SK-N-SH (cell line): ENCODE measurements at regions not wholly inside any gene's neighbourhood (a gene's known extent, or its start where the extent isn't known, plus 50 kb on each side); places are given as distances from the start of the nearest gene placed in this dataset.

Experiments used
- CTCF ChIA-PET: fragments of 300-600, 350-600 bp; formaldehyde crosslinking; extraction: SDS; loops from one replicate; lab custom pipeline; 2021; lab: Yijun Ruan, JAX
- POLR2A ChIA-PET: fragments of 350-600 bp; sonication (Branson Sonifier 250); formaldehyde crosslinking; extraction: SDS; loops from one replicate; lab custom pipeline; 2020; ENCODE audit warnings: antibody characterized with exemption, inconsistent platforms; lab: Yijun Ruan, JAX
- DNase-seq: peaks from one replicate; pipeline ENCODE4 v3.0.0; 2012
- H2AFZ ChIP-seq: fragments of 200-600 bp; sonication (generic); 2 replicates; pipeline ENCODE4 v1.8.1; 2016; ENCODE audit warnings: antibody characterized with exemption, mild to moderate bottlenecking, low read depth
- H3F3A ChIP-seq: fragments of 200-600 bp; sonication (generic); replicated peaks from 2 replicates; pipeline ENCODE3; 2016; ENCODE audit warnings: antibody characterized with exemption, mild to moderate bottlenecking; ENCODE audit not compliant: insufficient read depth
- H3K27ac ChIP-seq, 2 experiments: fragments of 200-500 bp in 1 of 2; fragments of 200-600 bp in 1 of 2; sonication (Bioruptor generic) in 1 of 2; sonication (generic), shearing (Covaris generic) in 1 of 2; 2 replicates each; pipeline versions ENCODE4 v1.5.1 to v1.6.1; 2014 to 2016; ENCODE audit warnings: low read depth in 2 of 2, inconsistent platforms in 1 of 2, low read length in 1 of 2, mild to moderate bottlenecking in 1 of 2, mixed read lengths in 1 of 2
- H3K27me3 ChIP-seq: fragments of 200-600 bp; sonication (generic), shearing (Covaris generic); 2 replicates; pipeline ENCODE4 v1.6.1; 2016; ENCODE audit warnings: mixed run types; ENCODE audit not compliant: insufficient read depth
- H3K36me3 ChIP-seq, 2 experiments: fragments of 200-500 bp in 1 of 2; fragments of 200-600 bp in 1 of 2; sonication (Bioruptor generic) in 1 of 2; sonication (generic) in 1 of 2; replicated peaks in 1 of 2; 2 replicates each; pipeline versions ENCODE3 to v1.5.1; 2014 to 2016; ENCODE audit warnings: low read length in 1 of 2, mild to moderate bottlenecking in 1 of 2; ENCODE audit not compliant: insufficient read depth in 2 of 2, control insufficient read depth in 1 of 2
- H3K4me1 ChIP-seq, 2 experiments: fragments of 200-500 bp in 1 of 2; fragments of 200-600 bp in 1 of 2; sonication (Bioruptor generic) in 1 of 2; sonication (generic), shearing (Covaris generic) in 1 of 2; 2 replicates each; pipeline versions ENCODE4 v1.5.1 to v1.6.1; 2014 to 2016; ENCODE audit warnings: low read depth in 1 of 2, low read length in 1 of 2, mixed run types in 1 of 2; ENCODE audit not compliant: insufficient read depth in 2 of 2, control insufficient read depth in 1 of 2
- H3K4me2 ChIP-seq: fragments of 200-600 bp; sonication (generic), shearing (Covaris generic); 2 replicates; pipeline ENCODE4 v1.6.1; 2017; ENCODE audit warnings: mixed run types
- H3K4me3 ChIP-seq, 2 experiments: fragments of 200-500 bp in 1 of 2; fragments of 200-600 bp in 1 of 2; sonication (Bioruptor generic) in 1 of 2; sonication (generic), shearing (Covaris generic) in 1 of 2; 2 replicates each; pipeline versions ENCODE4 v1.5.1 to v1.8.1; 2014 to 2016; ENCODE audit warnings: low read depth in 2 of 2, inconsistent platforms in 1 of 2, low read length in 1 of 2, mild to moderate bottlenecking in 1 of 2, mixed read lengths in 1 of 2, moderate library complexity in 1 of 2
- H3K79me2 ChIP-seq: fragments of 200-600 bp; sonication (generic); 2 replicates; pipeline ENCODE4 v1.8.1; 2017; ENCODE audit warnings: mild to moderate bottlenecking; ENCODE audit not compliant: insufficient read depth
- H3K9ac ChIP-seq: fragments of 200-600 bp; sonication (generic); 2 replicates; pipeline ENCODE4 v1.6.1; 2017; ENCODE audit warnings: mixed run types
- H3K9me2 ChIP-seq: fragments of 200-600 bp; sonication (generic); 2 replicates; pipeline ENCODE4 v1.6.1; 2017; ENCODE audit warnings: mixed run types
- H3K9me3 ChIP-seq: fragments of 200-600 bp; sonication (generic); 2 replicates; pipeline ENCODE4 v1.6.1; 2017; ENCODE audit warnings: mixed run types, mild to moderate bottlenecking, moderate library complexity
- H4K20me1 ChIP-seq: fragments of 200-600 bp; sonication (generic); 2 replicates; pipeline ENCODE4 v1.6.1; 2017; ENCODE audit warnings: mild to moderate bottlenecking, mixed run types; ENCODE audit not compliant: insufficient read depth
- CTCF ChIP-seq: fragments of 200-600 bp; sonication (generic); IDR thresholded peaks from 2 replicates; pipeline ENCODE4 v1.6.1; 2017; ENCODE audit warnings: antibody characterized with exemption, mild to moderate bottlenecking, moderate library complexity
- ELF1 ChIP-seq: IDR thresholded peaks from 2 replicates; pipeline ENCODE4 v1.4.0; 2012
- FOXJ3 ChIP-seq: sonication (generic); formaldehyde crosslinking; IDR thresholded peaks from 2 replicates; pipeline ENCODE4 v1.5.1; 2020; ENCODE audit warnings: mild to moderate bottlenecking, missing genetic modification reagents
- FOXM1 ChIP-seq: IDR thresholded peaks from 2 replicates; pipeline ENCODE4 v1.4.0; 2012; ENCODE audit warnings: low read depth, mild to moderate bottlenecking
- GABPA ChIP-seq: IDR thresholded peaks from 2 replicates; pipeline ENCODE4 v1.4.0; 2012; ENCODE audit warnings: low read depth, mild to moderate bottlenecking
- GATA2 ChIP-seq: sonication (generic); formaldehyde crosslinking; IDR thresholded peaks from 2 replicates; pipeline ENCODE4 v1.5.0; 2020; ENCODE audit warnings: mild to moderate bottlenecking, missing genetic modification reagents
- IRF3 ChIP-seq: fragments of 150-350 bp; IDR thresholded peaks from 2 replicates; pipeline ENCODE4 v1.6.1; 2016; ENCODE audit warnings: mild to moderate bottlenecking, low read depth, low read length
- JUND ChIP-seq: IDR thresholded peaks from 2 replicates; pipeline ENCODE4 v1.4.0; 2012
- MAX ChIP-seq: IDR thresholded peaks from 2 replicates; pipeline ENCODE4 v1.4.0; 2012; ENCODE audit warnings: low read depth
- MEF2A ChIP-seq: IDR thresholded peaks from 2 replicates; pipeline ENCODE4 v1.4.0; 2012; ENCODE audit warnings: low read depth, borderline replicate concordance
- PBX3 ChIP-seq: IDR thresholded peaks from 2 replicates; pipeline ENCODE4; 2012
- POLR2AphosphoS5 ChIP-seq: IDR thresholded peaks from 2 replicates; pipeline ENCODE4 v1.6.1; 2012; ENCODE audit warnings: low read depth, low read length
- RCOR1 ChIP-seq: fragments of 150-350 bp; IDR thresholded peaks from 2 replicates; pipeline ENCODE4 v1.6.1; 2017; ENCODE audit warnings: antibody characterized with exemption, low read length
- RXRA ChIP-seq: IDR thresholded peaks from 2 replicates; pipeline ENCODE4 v1.4.0; 2012; ENCODE audit warnings: low read depth, mild to moderate bottlenecking, borderline replicate concordance
- SIN3A ChIP-seq: IDR thresholded peaks from 2 replicates; pipeline ENCODE4 v1.6.1; 2012; ENCODE audit warnings: low read depth, mild to moderate bottlenecking, low read length, moderate library complexity, borderline replicate concordance
- TAF1 ChIP-seq: IDR thresholded peaks from 2 replicates; pipeline ENCODE4 v1.6.1; 2012; ENCODE audit warnings: low read depth, mild to moderate bottlenecking, low read length, moderate library complexity, borderline replicate concordance
- TEAD4 ChIP-seq: IDR thresholded peaks from 2 replicates; pipeline ENCODE4 v1.4.0; 2012; ENCODE audit warnings: mild to moderate bottlenecking, borderline replicate concordance; ENCODE audit not compliant: insufficient read depth
- USF1 ChIP-seq: IDR thresholded peaks from 2 replicates; pipeline ENCODE4 v1.4.0; 2012; ENCODE audit warnings: low read depth, borderline replicate concordance
- YY1 ChIP-seq: IDR thresholded peaks from 2 replicates; pipeline ENCODE4 v1.4.0; 2012; ENCODE audit warnings: low read depth, mild to moderate bottlenecking
- ZBTB33 ChIP-seq: IDR thresholded peaks from 2 replicates; pipeline ENCODE4 v1.4.0; 2012; ENCODE audit warnings: low read depth, borderline replicate concordance
- WGBS: methylation state at CpG from one replicate; pipeline ENCODE4 v1.1.6; 2017; ENCODE audit warnings: low lambda C conversion rate; 5-methylcytosine and 5-hydroxymethylcytosine counted together

GRCh38 chr2:12264146-12264545 is 452.6 kb upstream of the TRIB2 start:
- ChIA-PET POLR2A (no interaction called here), CTCF (no interaction called here)
- Histone ChIP-seq H4K20me1 (no peaks in the 10 kb centered on the region), H3K9ac (no peak overlapping the region), H3K27ac (no peak overlapping the region), H3F3A (no peaks in the 10 kb centered on the region), H3K36me3 (no peaks in the 10 kb centered on the region), H3K79me2 (no peaks in the 10 kb centered on the region), H3K9me3 (no peaks in the 10 kb centered on the region), H3K4me1 (peaks cover 8 to 9% of the 10 kb centered on the region in 2 experiments; a peak in 3 of 4 replicates), H3K27me3 (no peaks in the 10 kb centered on the region), H2AFZ (no peak overlapping the region), H3K4me3 (no peak overlapping the region), H3K9me2 (no peaks in the 10 kb centered on the region)
- 74% methylated on average over 1 of the region's 1 CpG for WGBS
- DNase-seq, result no peak
- no peak for TF ChIP-seq POLR2AphosphoS5
- TF ChIP-seq MAX, result no peak
- TF ChIP-seq ELF1, result no peak
- no peak for TF ChIP-seq FOXM1
- no peak for TF ChIP-seq CTCF
- TF ChIP-seq TEAD4, result no peak
- TF ChIP-seq FOXJ3, result no peak
- TF ChIP-seq RXRA, result no peak
- no peak for TF ChIP-seq GABPA
- TF ChIP-seq USF1, result no peak
- TF ChIP-seq GATA2 (CRISPR knock-in tag), result no peak
- TF ChIP-seq ZBTB33, result no peak
- TF ChIP-seq RCOR1, result no peak
- TF ChIP-seq, all 33 proteins: peak for 0
- no peak overlapping the region for H3K4me2 ChIP-seq

GRCh38 chr2:12265646-12266045 is 451.1 kb upstream of the TRIB2 start:
- Histone ChIP-seq H3K9me2 (no peaks in the 10 kb centered on the region), H4K20me1 (no peaks in the 10 kb centered on the region), H3F3A (no peaks in the 10 kb centered on the region), H3K4me1 (peaks cover 9 to 17% of the 10 kb centered on the region in 2 experiments; a peak in 3 of 4 replicates), H3K4me2 (no peak overlapping the region)
- TF ChIP-seq ELF1 (no peak), RCOR1 (no peak), FOXJ3 (no peak), CTCF (no peak), IRF3 (no peak), PBX3 (no peak), GABPA (no peak), SIN3A (no peak), JUND (no peak), TEAD4 (no peak), TAF1 (no peak), YY1 (no peak), MEF2A (no peak)
- TF ChIP-seq, all 33 proteins: peak for 0
- Histone ChIP-seq H3K9me3 (no peaks in the 10 kb centered on the region), H3K4me3 (no peak overlapping the region), H3K36me3 (no peaks in the 10 kb centered on the region), H2AFZ (no peak overlapping the region), H3K9ac (no peak overlapping the region), H3K79me2 (no peaks in the 10 kb centered on the region), H3K27me3 (no peaks in the 10 kb centered on the region), H3K27ac (no peak overlapping the region)
- 60% methylated on average over 1 of the region's 1 CpG for WGBS
- no peak for DNase-seq
- ChIA-PET CTCF (no interaction called here), POLR2A (no interaction called here)
